Astrocyte (in vitro differentiated cells and primary cell): ENCODE measurements at regions not wholly inside any gene's neighbourhood (a gene's known extent, or its start where the extent isn't known, plus 50 kb on each side); places are given as distances from the start of the nearest gene placed in this dataset.

ENCODE experiments used
- CTCF ChIP-seq: IDR thresholded peaks from 2 replicates; pipeline ENCODE4 v1.5.1; 2011; ENCODE audit warnings: low read depth, mild to moderate bottlenecking, inconsistent platforms, low read length, moderate library complexity; ENCODE audit not compliant: insufficient read depth
- EZH2 ChIP-seq: IDR thresholded peaks from 2 replicates; pipeline ENCODE4 v1.6.1; 2012; ENCODE audit warnings: mild to moderate bottlenecking, low read length, inconsistent platforms; ENCODE audit not compliant: insufficient read depth

- no peak for TF ChIP-seq EZH2
- no peak for TF ChIP-seq CTCF
Observed at GRCh38 chr7:54811041-54811845, 52.2 kb upstream of the SEC61G start.
